Left lung (tissue), 4 donors: ENCODE measurements at regions not wholly inside any gene's neighbourhood (a gene's known extent, or its start where the extent isn't known, plus 50 kb on each side); places are given as distances from the start of the nearest gene placed in this dataset.

Experiments used
- ATAC-seq: fragments of 200-7000 bp; cut with Tn5 transposase; one replicate; pipeline ENCODE4 v1.9.1; 2020; ENCODE audit warnings: moderate library complexity
- DNase-seq, 4 donors: peaks; one replicate each; pipeline ENCODE4 v3.0.0-alpha.2; 2013 to 2020
- H3K27ac ChIP-seq, 2 donors: fragments of 200-600 bp; sonication (generic) in 1 of 2; one replicate each; pipeline versions ENCODE4 v1.5.0 to v1.8.0; 2020 to 2021
- H3K27me3 ChIP-seq, 2 donors: fragments of 200-600 bp; sonication (generic) in 1 of 2; one replicate each; pipeline versions ENCODE4 v1.5.0 to v1.8.0; 2020 to 2021
- H3K36me3 ChIP-seq, 2 donors: fragments of 200-600 bp; sonication (generic) in 1 of 2; one replicate each; pipeline versions ENCODE4 v1.5.0 to v1.8.0; 2020 to 2021
- H3K4me1 ChIP-seq, 2 donors: fragments of 200-600 bp; one replicate each; pipeline ENCODE4 v1.8.0; 2021
- H3K4me3 ChIP-seq, 2 donors: fragments of 200-600 bp; sonication (generic) in 1 of 2; one replicate each; pipeline versions ENCODE4 v1.5.0 to v1.8.0; 2020 to 2021; ENCODE audit warnings: mild to moderate bottlenecking in 1 of 2
- H3K9me3 ChIP-seq, 2 donors: fragments of 200-600 bp; sonication (generic) in 1 of 2; one replicate each; pipeline versions ENCODE4 v1.5.0 to v1.8.0; 2020 to 2021
- intact Hi-C, 2 donors: fragments of 100-400 bp; cut with DNase I; formaldehyde crosslinking; loops; one replicate each; pipeline versions ENCODE4 v1.11.2 to v1.14.2; 2022
- TF ChIP-seq, protein P1 (sequence below), 2 donors: fragments of 200-600 bp; sonication (generic) in 1 of 2; IDR thresholded peaks; one replicate each; pipeline versions ENCODE4 v1.5.0 to v1.8.0; 2021; ENCODE audit warnings: antibody characterized with exemption in 2 of 2
- donor health status: DM: no; HTN: yes; CAD: no.
- donor health status: DM: no; HTN: no; CAD: no.

DNA sequence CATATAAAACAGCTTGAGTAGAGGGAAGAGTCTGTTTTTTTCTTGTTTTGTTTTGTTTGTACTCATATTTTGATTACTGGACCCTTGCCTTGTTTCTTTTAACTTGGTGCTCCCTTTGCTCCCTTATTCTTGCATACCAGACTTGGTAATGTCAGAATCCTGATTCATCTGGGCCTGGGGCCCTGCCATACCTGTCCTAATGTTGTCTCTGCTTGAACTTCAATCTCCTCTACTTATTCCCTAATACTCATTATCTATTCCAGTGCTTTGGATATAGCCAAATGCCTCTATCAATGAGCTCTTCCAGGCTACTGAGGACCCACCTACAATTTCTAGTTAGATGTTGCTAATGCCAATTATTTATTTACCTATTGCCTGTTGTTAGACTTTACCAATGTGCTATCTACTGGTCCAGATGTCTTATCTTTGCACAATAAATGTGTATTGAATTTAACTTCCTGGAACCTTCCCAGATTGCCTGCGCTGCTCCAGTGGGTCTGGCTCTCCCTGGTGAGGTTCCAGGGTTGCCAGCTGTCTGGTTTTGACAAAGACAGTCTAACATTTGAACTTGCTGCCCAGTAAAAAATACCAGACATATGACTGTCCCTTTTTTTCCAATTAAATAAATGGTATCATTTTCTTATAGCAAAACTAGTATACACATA lies 64.4 kb upstream of the ACSL4 start:
- Histone ChIP-seq H3K4me1 (no peaks in the 10 kb centered on the region), H3K36me3 (no peaks in the 10 kb centered on the region), H3K27me3 (no peaks in the 10 kb centered on the region), H3K27ac (no peak overlapping the region), H3K4me3 (no peak overlapping the region), H3K9me3 (no peaks in the 10 kb centered on the region)
- ATAC-seq (no peak), DNase-seq (no peak)
- TF ChIP-seq, protein P1, sequence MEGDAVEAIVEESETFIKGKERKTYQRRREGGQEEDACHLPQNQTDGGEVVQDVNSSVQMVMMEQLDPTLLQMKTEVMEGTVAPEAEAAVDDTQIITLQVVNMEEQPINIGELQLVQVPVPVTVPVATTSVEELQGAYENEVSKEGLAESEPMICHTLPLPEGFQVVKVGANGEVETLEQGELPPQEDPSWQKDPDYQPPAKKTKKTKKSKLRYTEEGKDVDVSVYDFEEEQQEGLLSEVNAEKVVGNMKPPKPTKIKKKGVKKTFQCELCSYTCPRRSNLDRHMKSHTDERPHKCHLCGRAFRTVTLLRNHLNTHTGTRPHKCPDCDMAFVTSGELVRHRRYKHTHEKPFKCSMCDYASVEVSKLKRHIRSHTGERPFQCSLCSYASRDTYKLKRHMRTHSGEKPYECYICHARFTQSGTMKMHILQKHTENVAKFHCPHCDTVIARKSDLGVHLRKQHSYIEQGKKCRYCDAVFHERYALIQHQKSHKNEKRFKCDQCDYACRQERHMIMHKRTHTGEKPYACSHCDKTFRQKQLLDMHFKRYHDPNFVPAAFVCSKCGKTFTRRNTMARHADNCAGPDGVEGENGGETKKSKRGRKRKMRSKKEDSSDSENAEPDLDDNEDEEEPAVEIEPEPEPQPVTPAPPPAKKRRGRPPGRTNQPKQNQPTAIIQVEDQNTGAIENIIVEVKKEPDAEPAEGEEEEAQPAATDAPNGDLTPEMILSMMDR (IDR thresholded peaks at IDR 0.05): no peak
- intact Hi-C loops: no loop called here

DNA sequence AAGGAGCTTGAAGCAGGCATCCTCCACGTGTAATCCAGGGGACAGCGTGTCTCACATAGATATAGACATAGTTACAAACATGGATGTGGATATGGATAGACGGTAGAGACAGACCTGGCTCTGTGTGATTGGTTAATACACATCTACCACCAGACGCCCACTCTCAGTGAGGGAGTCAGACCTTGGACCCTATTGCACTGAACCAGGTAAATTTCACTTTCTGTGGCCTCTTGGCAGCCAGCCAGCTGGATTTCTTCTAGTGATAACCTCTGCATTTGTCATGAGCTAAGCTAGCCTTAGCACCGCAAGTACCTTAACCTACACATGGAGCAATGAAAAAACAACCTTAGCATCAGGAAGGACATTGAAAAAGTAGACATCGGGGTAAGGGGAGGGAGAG lies 79.2 kb upstream of the ACSL4 start:
- Histone ChIP-seq H3K4me3 (no peak overlapping the region), H3K36me3 (no peaks in the 10 kb centered on the region), H3K4me1 (no peaks in the 10 kb centered on the region), H3K27ac (no peak overlapping the region), H3K27me3 (no peaks in the 10 kb centered on the region), H3K9me3 (no peaks in the 10 kb centered on the region)
- TF ChIP-seq, protein P1 (IDR thresholded peaks at IDR 0.05): no peak
- intact Hi-C loops: no loop called here
- DNase-seq (no peak), ATAC-seq (no peak)

DNA sequence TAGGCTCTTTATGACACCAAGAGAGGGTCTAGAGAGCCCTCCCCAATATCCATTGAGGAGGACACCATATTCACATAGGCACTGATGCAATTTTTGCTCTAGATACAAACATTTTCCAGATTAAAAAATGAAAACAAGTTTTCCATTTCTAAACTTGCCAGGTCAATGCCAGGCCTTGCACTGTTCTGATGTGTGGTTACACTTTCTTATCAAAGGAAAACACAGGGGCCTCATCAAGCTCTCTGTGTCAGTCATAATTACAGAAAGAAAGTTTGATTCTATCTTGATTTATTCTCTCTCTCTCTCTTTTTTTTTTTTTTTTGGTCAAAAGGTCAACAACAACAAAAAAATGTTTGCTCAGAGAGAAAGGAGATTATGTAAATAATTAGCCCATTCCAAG lies 80.2 kb upstream of the ACSL4 start:
- H3K36me3 ChIP-seq: no peaks in the 10 kb centered on the region
- DNase-seq (no peak), ATAC-seq (no peak)
- H3K9me3 ChIP-seq: no peaks in the 10 kb centered on the region
- H3K4me3 ChIP-seq: no peak overlapping the region
- no peak overlapping the region for H3K27ac ChIP-seq
- H3K27me3 ChIP-seq: no peaks in the 10 kb centered on the region
- TF ChIP-seq, protein P1 (IDR thresholded peaks at IDR 0.05): no peak
- intact Hi-C loops: no loop called here
- H3K4me1 ChIP-seq: no peaks in the 10 kb centered on the region

DNA sequence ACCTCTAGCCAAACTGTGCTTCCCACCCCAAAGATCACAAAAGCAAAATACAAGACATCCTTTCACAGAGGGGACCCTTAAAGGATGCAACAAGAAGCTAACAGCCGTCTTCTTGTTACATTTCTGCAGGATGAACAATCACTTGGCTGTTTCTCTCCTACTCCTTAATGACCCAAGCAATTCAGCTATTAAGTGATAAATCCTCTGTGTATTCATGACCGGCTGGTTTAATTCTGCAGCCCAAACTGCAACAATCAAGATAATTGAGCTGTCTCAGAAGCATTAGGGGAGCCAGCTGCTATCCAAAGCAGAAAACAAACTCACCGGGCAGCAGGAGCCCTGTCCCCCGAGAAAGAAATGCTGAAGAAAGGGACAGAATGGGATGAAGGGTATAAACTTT lies 85.9 kb upstream of the ACSL4 start:
- H3K4me1 ChIP-seq: no peaks in the 10 kb centered on the region
- intact Hi-C loops: no loop called here

DNA sequence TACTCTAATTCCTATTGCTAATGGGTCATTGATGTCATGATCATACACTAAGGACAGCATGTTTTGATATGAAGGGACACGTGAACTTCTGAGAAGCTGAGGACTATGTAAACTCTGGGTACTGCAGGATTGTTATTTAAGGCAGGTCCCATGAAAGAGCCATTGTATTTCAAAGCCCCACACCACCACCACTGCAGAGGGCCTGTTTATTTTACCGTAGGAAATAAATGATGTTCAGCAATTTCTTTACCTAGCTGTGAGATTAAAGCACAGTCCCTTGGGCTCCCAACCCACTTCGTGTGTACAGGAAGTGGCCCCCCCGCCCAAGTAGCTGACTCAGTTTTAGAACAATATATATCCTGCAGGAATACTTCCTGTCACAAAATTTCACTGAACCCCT lies 89.8 kb upstream of the ACSL4 start:
- TF ChIP-seq, protein P1 (IDR thresholded peaks at IDR 0.05): no peak
- no peak for DNase-seq
- no peak for ATAC-seq
- Histone ChIP-seq H3K4me1 (no peaks in the 10 kb centered on the region), H3K27me3 (no peaks in the 10 kb centered on the region), H3K4me3 (no peak overlapping the region), H3K27ac (no peak overlapping the region), H3K36me3 (no peaks in the 10 kb centered on the region), H3K9me3 (no peaks in the 10 kb centered on the region)
- intact Hi-C loops: no loop called here

More for the DNA sequence above, 85.9 kb upstream of the ACSL4 start:
- no peak overlapping the region for H3K27ac ChIP-seq
- no peak overlapping the region for H3K4me3 ChIP-seq
- ATAC-seq (no peak), DNase-seq (no peak)
- H3K9me3 ChIP-seq: no peaks in the 10 kb centered on the region
- no peaks in the 10 kb centered on the region for H3K27me3 ChIP-seq
- TF ChIP-seq, protein P1 (IDR thresholded peaks at IDR 0.05): no peak
- no peaks in the 10 kb centered on the region for H3K36me3 ChIP-seq
